GM19238 (cell line): ENCODE measurements at regions not wholly inside any gene's neighbourhood (a gene's known extent, or its start where the extent isn't known, plus 50 kb on each side); places are given as distances from the start of the nearest gene placed in this dataset.

Source experiments
- DNase-seq: peaks from one replicate; pipeline ENCODE4 v3.0.0; 2011; ENCODE audit warnings: low spot score; ENCODE audit not compliant: insufficient read length

DNA sequence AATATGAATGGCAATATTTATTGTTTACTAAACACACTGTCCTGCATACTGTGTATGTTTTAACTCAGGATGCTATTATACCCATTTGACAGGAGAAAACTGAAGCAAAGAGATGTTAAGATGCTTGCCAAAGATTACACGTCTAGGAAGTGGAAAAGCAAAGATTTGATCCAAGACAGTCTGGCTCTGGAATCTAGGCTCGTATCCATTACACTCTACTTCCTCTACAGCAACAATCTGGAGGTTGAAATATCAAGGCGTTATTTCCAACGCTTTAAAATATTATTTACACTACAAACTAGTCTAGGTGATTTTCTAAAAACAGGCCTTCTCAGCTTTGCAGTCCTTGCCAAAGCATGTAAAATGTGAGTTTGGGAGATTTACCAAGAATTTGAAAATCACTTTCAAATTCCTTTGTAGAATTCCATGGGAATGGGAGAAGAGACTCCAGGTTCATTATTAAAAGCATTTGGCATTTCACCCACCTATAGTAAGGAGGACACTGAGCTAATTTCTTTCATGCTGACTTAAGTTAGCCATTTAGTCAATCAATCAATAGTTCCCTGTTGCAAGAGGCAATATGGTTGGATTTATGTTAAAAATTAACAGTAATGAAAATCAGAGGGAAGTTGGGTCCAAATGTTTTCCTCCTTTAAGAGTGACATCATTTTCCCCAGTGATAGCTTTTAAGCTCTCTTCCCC lies 356.3 kb upstream of the SMARCA2 start:
- DNase-seq, result no peak

GRCh38 chr9:1659363-1659690 lies 355.8 kb upstream of the SMARCA2 start:
- no peak for DNase-seq

DNA sequence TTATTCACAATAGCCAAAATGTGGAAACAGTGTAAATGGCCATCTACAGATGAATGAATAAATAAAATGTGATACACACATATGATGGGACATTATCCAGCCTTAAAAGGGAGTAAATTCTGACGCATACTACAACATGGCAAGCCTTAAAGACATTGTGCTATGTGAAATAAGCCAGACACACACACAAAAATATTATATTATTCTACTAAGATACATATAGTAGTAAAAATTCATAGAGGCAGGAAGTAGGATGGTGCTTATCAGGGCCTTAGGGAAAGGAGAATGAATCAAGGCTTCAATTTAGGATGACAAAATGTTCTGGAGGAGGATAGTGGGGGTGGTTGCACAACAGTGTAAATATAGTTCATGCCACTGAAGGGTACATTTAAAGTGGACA lies 346.7 kb upstream of the SMARCA2 start:
- no peak for DNase-seq

DNA sequence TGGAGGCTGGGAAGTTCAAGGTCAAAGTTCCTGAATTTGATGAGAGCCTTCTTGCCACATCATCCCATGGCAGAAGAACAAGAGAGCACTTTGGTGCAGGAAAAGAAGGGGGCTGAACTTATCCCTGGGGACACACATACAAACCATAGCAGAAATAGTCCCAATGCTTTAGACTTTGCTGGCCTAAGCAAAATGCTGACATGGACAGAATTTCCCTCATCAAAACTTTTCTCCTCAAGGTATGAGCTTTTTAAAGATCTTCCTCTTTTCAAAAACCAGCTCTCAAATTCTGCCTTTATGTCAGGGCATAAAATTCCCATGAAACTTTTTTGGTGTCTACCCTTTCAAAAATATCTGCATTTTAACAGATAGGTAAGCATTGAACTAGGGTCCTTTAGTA lies 341.8 kb upstream of the SMARCA2 start:
- no peak for DNase-seq

DNA sequence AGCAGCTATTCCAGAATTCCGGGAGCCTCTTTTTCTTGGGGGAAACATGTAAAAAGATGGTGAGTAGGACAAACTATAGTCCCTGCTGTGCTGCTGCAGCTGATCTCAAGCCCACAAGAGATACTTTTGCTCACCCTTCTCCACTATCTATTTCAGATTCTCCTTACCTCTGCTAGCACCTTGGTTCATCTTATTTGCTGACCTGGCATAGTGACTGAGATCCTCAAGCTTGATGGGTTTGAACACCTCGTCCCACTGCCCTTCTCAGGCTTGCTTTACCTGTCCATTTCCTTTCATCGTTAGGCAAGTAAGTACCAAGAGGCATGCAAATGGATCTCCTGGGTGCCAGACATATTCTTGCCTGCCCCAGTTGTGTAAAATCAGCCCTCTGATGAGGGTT lies 338.4 kb upstream of the SMARCA2 start:
- no peak for DNase-seq

- DNase-seq, result no peak
Measured at GRCh38 chr9:1683951-1684350, 331.2 kb upstream of the SMARCA2 start.

DNA sequence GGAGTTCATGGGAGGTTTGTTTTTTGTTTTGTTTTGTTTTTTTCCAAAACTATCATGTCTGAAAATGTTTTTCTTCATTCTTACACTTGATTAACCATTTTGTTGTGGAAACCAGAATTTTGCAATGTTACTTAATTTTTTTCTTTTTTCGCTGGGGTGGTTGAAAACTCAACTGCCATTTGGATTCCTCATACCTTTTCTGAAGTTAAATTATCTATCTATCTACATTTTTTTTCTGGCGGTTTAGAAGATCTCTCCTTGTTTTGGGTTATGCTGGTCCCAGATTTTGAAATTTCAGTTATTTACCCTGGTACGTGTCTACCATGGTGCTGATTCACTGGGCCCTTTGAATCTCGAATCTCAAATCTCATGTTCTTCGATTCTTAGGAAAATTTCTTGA lies 316.2 kb upstream of the SMARCA2 start:
- DNase-seq, result no peak

- DNase-seq, result no peak
Measured at GRCh38 chr9:1701113-1701512, 314.0 kb upstream of the SMARCA2 start.

- DNase-seq, result no peak
Measured at GRCh38 chr9:1702701-1703100, 312.4 kb upstream of the SMARCA2 start.

DNA sequence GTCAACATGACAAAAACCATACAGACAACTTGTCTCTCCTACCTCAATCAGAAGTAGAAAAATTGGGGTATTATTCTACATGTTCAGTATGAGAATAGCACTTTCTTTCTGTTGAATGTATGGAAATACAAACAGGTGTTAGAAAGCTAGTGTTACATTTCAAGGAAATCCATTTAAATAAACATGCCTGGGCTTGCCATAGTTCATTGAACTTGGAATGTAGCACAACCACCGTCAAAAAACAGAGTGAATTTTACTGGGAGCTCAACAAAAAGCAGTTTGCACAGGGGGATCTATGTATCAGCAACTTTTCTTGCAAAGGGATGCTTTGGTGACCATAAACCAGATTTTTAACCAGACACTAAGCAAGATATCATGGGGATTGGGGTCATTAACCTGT lies 307.9 kb upstream of the SMARCA2 start:
- no peak for DNase-seq

DNA sequence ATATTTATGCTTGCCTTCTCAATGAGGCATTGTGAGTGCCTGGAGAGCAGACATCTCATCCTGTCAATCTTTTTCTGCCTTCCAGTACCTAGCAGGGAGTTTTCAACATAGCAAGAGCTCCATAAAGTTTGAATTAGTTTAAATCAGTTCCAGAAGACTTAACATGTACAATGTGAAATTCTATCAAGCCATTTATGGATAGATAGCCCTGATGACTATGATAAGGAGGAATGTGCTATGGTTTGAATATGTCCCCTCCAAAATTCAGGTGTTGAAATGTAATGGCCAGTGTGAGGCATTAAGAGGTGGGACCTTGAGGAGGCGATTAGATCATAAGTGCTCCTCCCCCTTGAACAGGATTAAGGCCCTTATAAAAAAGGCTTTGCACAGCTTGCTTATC lies 306.9 kb upstream of the SMARCA2 start:
- no peak for DNase-seq

DNA sequence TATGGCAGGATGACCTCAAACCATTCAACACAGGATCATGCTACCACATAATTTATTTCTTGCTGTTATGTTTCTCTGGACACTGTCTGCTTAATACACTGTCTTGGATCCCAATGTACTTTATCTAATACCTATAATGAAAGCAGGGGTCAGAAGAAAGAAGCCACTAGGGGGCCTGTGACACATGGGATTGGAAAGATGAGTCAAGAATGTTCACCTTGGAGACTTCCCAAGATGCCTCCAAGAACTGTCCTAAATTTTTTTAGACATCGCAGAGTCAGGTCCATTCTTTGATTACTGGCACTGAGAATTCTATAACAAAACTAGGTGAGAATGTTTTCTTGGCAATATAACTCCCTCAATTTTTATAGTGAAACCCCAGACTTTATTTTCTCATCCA lies 305.8 kb upstream of the SMARCA2 start:
- DNase-seq, result no peak

- DNase-seq, result no peak
Measured at GRCh38 chr9:1712861-1713450, 302.2 kb upstream of the SMARCA2 start.

DNA sequence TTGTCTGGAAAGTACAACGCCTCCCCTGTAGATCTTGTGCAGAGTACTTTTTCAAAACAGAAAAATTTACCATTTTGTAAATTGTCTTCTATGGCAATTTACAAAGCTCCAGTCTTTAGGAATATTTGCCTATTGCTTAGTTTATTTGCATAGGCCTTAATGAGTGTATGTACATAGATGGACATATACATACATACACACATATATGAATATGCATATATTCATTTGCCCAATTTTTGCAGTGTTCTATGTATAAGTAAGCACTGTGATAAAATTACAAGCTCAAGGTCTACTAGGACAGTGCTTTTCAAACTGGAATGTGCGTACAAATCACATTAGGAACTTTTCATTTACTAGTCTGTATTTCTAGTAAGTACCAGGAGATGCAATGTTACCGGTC lies 301.3 kb upstream of the SMARCA2 start:
- no peak for DNase-seq

DNA sequence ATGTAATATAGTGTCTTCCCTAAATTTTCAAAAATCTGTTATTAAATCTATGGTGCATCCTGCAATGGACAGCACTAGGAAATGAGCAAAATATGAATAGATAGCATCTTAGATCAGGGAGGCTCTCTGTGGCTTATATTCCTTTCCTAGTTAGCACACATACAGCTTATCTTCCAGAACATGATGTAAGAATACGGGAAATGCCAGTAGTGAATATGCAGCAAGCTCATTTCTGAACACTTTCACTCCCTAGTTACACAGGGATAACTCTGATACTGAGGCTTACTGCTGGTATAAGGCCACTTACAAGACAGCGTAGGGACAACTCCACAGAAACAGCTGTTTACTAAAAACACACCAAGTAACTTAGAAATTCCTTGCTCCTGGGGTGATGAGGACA lies 297.3 kb upstream of the SMARCA2 start:
- no peak for DNase-seq

GRCh38 chr9:1718836-1719235 lies 296.3 kb upstream of the SMARCA2 start:
- DNase-seq, result no peak

DNA sequence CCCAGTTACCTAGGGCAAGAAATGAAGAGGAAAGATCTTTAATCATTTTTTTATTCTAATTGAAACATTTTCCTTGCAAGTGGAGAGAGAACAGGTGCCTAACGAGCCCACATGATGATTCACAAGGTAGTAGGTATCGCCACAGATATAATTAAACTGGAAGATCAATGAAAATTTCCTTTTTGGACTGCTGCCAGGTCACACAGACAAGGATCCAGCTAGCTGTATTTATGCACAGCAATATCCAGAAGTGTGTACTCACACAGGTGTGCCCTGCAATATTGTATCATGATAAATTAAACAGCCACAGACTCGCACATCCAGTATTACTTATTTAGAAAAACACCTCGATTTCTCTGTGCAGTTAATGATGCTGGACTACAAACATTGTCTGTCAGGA lies 294.0 kb upstream of the SMARCA2 start:
- DNase-seq, result no peak

DNA sequence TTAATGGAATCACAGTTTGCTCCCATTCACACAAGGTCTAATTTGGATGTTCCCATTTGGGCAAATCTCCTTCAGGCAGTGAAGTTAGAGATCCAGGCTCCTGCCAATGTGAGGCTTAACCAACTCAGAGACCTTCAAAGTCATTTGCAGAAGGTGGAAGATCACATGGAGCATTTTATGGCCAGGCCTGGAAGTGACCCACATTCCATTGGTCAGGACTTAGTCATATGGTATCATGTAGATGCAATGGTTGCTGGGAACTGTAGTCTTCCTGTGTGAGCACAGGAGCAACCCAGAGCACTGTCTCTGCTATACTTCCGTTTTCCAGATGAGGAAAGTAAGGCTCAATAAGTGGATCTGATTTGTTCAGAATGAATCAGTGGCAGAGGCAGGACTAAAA lies 292.7 kb upstream of the SMARCA2 start:
- no peak for DNase-seq

GRCh38 chr9:1723522-1724015 lies 291.6 kb upstream of the SMARCA2 start:
- DNase-seq, result no peak

DNA sequence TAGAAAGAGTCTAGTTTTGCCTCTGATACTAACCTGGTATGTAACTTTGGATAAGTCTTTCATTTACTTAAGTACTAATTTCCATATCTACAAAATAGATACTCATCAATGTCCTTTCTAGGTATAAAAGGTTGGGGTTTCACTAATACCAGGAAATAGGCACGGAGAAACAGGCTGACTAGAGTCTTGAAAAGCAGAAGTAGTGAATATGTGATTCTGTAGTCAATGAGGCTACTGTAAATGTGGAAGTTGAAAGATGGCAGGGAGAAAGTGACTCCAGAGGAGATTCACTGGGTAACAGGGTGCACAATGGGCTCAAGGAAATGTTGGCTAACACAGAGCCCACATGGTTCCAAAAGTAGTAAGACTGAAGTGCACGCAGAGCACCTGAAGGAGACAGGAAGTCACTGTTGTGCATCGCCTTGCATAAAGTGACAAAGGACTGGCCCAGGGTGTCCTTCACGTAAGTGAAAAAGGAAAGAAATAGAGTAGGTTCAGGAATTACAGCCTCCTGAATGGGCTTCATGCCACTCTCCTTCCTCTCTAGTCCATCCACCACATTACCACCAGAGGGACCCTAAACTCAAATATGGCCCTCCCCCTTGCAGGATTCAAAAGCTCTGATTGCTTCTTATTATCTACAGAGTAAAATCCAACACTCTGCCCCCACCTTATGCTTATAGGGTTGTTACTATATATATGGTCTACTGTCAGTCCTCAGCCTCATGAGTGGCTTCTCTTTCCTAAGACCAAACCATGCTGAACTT lies 288.0 kb upstream of the SMARCA2 start:
- no peak for DNase-seq

GRCh38 chr9:1729631-1730030 lies 285.5 kb upstream of the SMARCA2 start:
- no peak for DNase-seq

DNA sequence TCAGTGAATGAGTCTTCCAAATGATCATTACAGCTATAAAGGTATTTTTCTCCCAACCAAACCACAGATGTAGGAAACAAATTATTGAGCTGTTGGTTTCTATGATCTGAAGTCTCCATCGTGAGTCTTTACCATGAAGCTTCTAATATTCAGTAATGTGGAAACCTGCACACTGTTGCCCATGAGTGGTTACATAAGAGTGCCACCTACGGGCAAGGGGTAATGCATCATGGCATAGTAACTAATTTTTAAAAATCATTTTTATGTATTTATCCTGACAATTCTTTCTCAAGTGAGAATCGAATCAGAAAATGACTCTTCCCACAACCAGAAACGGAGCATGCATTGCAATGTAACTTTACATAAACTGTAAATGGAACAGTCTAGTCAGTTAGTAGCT lies 282.5 kb upstream of the SMARCA2 start:
- DNase-seq, result no peak
